Spleen (tissue), 11 donors: ENCODE measurements at regions not wholly inside any gene's neighbourhood (a gene's known extent, or its start where the extent isn't known, plus 50 kb on each side); places are given as distances from the start of the nearest gene placed in this dataset.
"Not testable (repeated sequence)": the region's sequence is repeated elsewhere in the genome, so short reads cannot be mapped to it uniquely, and the experiment has no call there.

Experiments
- DNase-seq: peaks from one replicate; pipeline ENCODE4 v3.0.0-alpha.2; 2020
- H3K27ac ChIP-seq, 8 donors: fragments of 200-600 bp; sonication (generic) in 7 of 8; 1 replicate in 4 of 8; 2 replicates in 4 of 8; pipeline versions ENCODE4 v1.5.0 to v1.8.0; 2016 to 2021; ENCODE audit warnings: inconsistent platforms in 4 of 8, mild to moderate bottlenecking in 4 of 8, moderate library complexity in 1 of 8
- H3K27me3 ChIP-seq, 7 donors: fragments of 200-600 bp; sonication (generic) in 6 of 7; replicated peaks in 1 of 7; 1 replicate in 4 of 7; 2 replicates in 3 of 7; pipeline versions ENCODE4 v1.5.0 to v1.8.0; 2016 to 2021; ENCODE audit warnings: inconsistent platforms in 3 of 7, mild to moderate bottlenecking in 1 of 7
- H3K36me3 ChIP-seq, 6 donors: fragments of 200-600 bp; sonication (generic) in 5 of 6; 1 replicate in 4 of 6; 2 replicates in 2 of 6; pipeline versions ENCODE4 v1.5.0 to v1.8.0; 2016 to 2021; ENCODE audit warnings: inconsistent platforms in 2 of 6
- H3K4me1 ChIP-seq, 6 donors: fragments of 200-600 bp; sonication (generic) in 5 of 6; 1 replicate in 3 of 6; 2 replicates in 3 of 6; pipeline versions ENCODE4 v1.5.0 to v1.8.0; 2016 to 2021; ENCODE audit warnings: inconsistent platforms in 3 of 6
- H3K4me3 ChIP-seq, 8 donors: fragments of 200-600 bp; sonication (generic) in 7 of 8; 1 replicate in 4 of 8; 2 replicates in 4 of 8; pipeline versions ENCODE4 v1.5.0 to v1.8.0; 2016 to 2021; ENCODE audit warnings: inconsistent platforms in 4 of 8, mild to moderate bottlenecking in 4 of 8, moderate library complexity in 2 of 8
- H3K9me3 ChIP-seq, 8 donors: fragments of 200-600 bp; sonication (generic) in 7 of 8; 1 replicate in 4 of 8; 2 replicates in 4 of 8; pipeline versions ENCODE4 v1.5.0 to v1.8.0; 2016 to 2021; ENCODE audit warnings: inconsistent platforms in 4 of 8
- POLR2A ChIP-seq, 3 donors: fragments of 450-650 bp; IDR thresholded peaks; one replicate each; pipeline ENCODE4 v1.5.1; 2017; ENCODE audit warnings: antibody characterized with exemption in 3 of 3, mild to moderate bottlenecking in 1 of 3
- POLR2AphosphoS5 ChIP-seq, 3 donors: sonication (generic); formaldehyde crosslinking; IDR thresholded peaks; one replicate each; pipeline ENCODE4 v1.5.1; 2017; ENCODE audit warnings: antibody characterized with exemption in 3 of 3
- WGBS, 5 donors: extraction: QIAGEN DNeasy Blood & Tissue Kit in 3 of 5; methylation state at CpG; one replicate each; pipeline versions ENCODE4 v1.1.5 to v1.1.7; 2013 to 2018; 5-methylcytosine and 5-hydroxymethylcytosine counted together
- intact Hi-C: fragments of 100-400 bp; cut with DNase I; formaldehyde crosslinking; loops from one replicate; pipeline ENCODE4 v1.15.0; 2023; ENCODE audit warnings: low total_unique reads
- TF ChIP-seq, protein P1 (sequence below), 11 experiments: fragments of 200-600 bp in 7 of 11; fragments of 450-650 bp in 4 of 11; sonication (generic) in 4 of 11; IDR thresholded peaks in 8 of 11; conservative IDR thresholded peaks in 3 of 11; 1 replicate in 7 of 11; 2 replicates in 4 of 11; pipeline versions ENCODE4 v1.4.0 to v1.8.0; 2016 to 2021; ENCODE audit warnings: antibody characterized with exemption in 11 of 11, inconsistent platforms in 4 of 11, mild to moderate bottlenecking in 1 of 11
- donor health status: healthy with polysubstance abuse.
- donor health status: DM: no; HTN: no; CAD: no; lungs with moderate emphysema.
- donor health status: DM: no; HTN: no; CAD: no.
- donor health status: Bipolar disorder and iron deficiency.
- donor health status: healthy.
- donor health status: DM: no; HTN: no; CAD: no.
- donor health status: DM: yes; HTN: yes; CAD: no.

DNA sequence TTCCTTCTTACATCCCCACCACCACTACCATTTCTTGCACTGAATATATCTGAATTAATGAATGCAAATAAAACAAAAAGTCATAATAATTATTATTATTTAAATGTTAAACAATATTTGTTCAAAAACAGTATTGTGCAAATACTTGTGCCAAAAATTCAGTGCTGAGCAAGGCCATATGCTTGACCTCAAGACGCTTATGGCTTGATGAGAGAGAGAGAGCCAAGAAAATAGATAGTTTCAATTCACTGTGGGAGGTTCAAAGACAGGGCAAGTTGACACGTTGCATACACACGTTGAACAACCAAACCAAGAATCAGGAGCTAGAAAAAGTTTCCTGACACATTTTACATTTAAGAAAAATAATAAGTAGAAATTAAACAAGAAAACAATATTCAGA lies 1421.7 kb downstream of the KCNT2 start:
- no peaks in the 10 kb centered on the region for H3K36me3 ChIP-seq
- no peak overlapping the region for H3K27ac ChIP-seq
- no peaks in the 10 kb centered on the region for H3K4me1 ChIP-seq
- H3K4me3 ChIP-seq, result no peak overlapping the region
- no peak for DNase-seq
- 57 to 79% (median 71%) methylated on average over 3 of the region's 3 CpGs for WGBS, 5 donors
- no peaks in the 10 kb centered on the region for H3K27me3 ChIP-seq
- intact Hi-C loops, result no loop called here
- peaks cover 0 to 2% (median 0%) of the 10 kb centered on the region in 8 donors for H3K9me3 ChIP-seq
- TF ChIP-seq, protein P1, sequence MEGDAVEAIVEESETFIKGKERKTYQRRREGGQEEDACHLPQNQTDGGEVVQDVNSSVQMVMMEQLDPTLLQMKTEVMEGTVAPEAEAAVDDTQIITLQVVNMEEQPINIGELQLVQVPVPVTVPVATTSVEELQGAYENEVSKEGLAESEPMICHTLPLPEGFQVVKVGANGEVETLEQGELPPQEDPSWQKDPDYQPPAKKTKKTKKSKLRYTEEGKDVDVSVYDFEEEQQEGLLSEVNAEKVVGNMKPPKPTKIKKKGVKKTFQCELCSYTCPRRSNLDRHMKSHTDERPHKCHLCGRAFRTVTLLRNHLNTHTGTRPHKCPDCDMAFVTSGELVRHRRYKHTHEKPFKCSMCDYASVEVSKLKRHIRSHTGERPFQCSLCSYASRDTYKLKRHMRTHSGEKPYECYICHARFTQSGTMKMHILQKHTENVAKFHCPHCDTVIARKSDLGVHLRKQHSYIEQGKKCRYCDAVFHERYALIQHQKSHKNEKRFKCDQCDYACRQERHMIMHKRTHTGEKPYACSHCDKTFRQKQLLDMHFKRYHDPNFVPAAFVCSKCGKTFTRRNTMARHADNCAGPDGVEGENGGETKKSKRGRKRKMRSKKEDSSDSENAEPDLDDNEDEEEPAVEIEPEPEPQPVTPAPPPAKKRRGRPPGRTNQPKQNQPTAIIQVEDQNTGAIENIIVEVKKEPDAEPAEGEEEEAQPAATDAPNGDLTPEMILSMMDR (IDR thresholded peaks at IDR 0.05 in 8 of 11, conservative IDR thresholded peaks at IDR 0.05 in 3 of 11), result no peak
- TF ChIP-seq POLR2AphosphoS5 (IDR thresholded peaks at IDR 0.05) (no peak), POLR2A (IDR thresholded peaks at IDR 0.05) (no peak)

GRCh38 chr1:195185736-195186135 lies 1422.5 kb downstream of the KCNT2 start:
- no peaks in the 10 kb centered on the region for H3K36me3 ChIP-seq
- no peak overlapping the region for H3K4me3 ChIP-seq
- DNase-seq, result no peak
- TF ChIP-seq POLR2A (IDR thresholded peaks at IDR 0.05) (no peak), POLR2AphosphoS5 (IDR thresholded peaks at IDR 0.05) (no peak)
- TF ChIP-seq, protein P1 (IDR thresholded peaks at IDR 0.05 in 8 of 11, conservative IDR thresholded peaks at IDR 0.05 in 3 of 11), result no peak
- H3K4me1 ChIP-seq, result no peaks in the 10 kb centered on the region
- no peaks in the 10 kb centered on the region for H3K27me3 ChIP-seq
- 62 to 80% (median 75%) methylated on average over 2 of the region's 2 CpGs for WGBS, 5 donors
- no peaks in the 10 kb centered on the region for H3K9me3 ChIP-seq
- H3K27ac ChIP-seq, result no peak overlapping the region
- intact Hi-C loops, result no loop called here

- no peaks in the 10 kb centered on the region for H3K27me3 ChIP-seq
- intact Hi-C loops, result no loop called here
- H3K27ac ChIP-seq, result no peak overlapping the region
- DNase-seq, result no peak
- WGBS, 5 donors, result 89 to 94% (median 91%) methylated on average over 4 of the region's 4 CpGs
- H3K4me1 ChIP-seq, result no peaks in the 10 kb centered on the region
- TF ChIP-seq POLR2AphosphoS5 (IDR thresholded peaks at IDR 0.05) (no peak), POLR2A (IDR thresholded peaks at IDR 0.05) (no peak)
- no peak overlapping the region for H3K4me3 ChIP-seq
- no peaks in the 10 kb centered on the region for H3K36me3 ChIP-seq
- H3K9me3 ChIP-seq, result no peaks in the 10 kb centered on the region
These were observed 1422.9 kb downstream of the KCNT2 start for GRCh38 chr1:195185321-195185720.

- Histone ChIP-seq H3K4me1 (no peaks in the 10 kb centered on the region), H3K4me3 (no peak overlapping the region), H3K27ac (no peak overlapping the region), H3K36me3 (no peaks in the 10 kb centered on the region), H3K9me3 (peaks cover 0 to 7% (median 0%) of the 10 kb centered on the region in 8 donors), H3K27me3 (no peaks in the 10 kb centered on the region)
- no peak for DNase-seq
- TF ChIP-seq, protein P1 (IDR thresholded peaks at IDR 0.05 in 8 of 11, conservative IDR thresholded peaks at IDR 0.05 in 3 of 11), result no peak
- TF ChIP-seq POLR2A (IDR thresholded peaks at IDR 0.05), result no peak
- no peak for TF ChIP-seq POLR2AphosphoS5 (IDR thresholded peaks at IDR 0.05)
- intact Hi-C loops, result no loop called here
These were observed 1434.5 kb downstream of the KCNT2 start for GRCh38 chr1:195173753-195174152.

DNA sequence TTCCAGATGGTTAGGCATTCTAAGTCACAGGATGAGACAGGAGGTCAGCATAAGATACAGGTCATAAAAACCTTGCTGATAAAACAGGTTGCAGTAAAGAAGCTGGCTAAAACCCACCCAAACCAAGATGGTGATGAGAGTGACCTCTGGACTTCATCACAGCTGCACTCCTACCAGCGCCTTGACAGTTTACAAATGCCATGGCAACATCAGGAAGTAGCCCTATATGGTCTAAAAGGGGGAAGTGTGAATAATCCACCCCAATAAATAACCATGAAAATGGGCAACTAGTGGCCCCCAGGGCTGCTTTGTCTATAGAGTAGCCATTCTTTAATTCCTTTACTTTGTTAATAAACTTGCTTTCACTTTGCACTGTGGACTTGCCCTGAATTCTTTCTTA lies 1448.4 kb downstream of the KCNT2 start:
- H3K27me3 ChIP-seq, H3K27ac ChIP-seq, H3K4me3 ChIP-seq, intact Hi-C loops, H3K4me1 ChIP-seq, H3K9me3 ChIP-seq, H3K36me3 ChIP-seq, DNase-seq: not testable (repeated sequence)
- 50 to 80% (median 75%) methylated on average over 1 of the region's 1 CpG for WGBS, 5 donors
